Neural cell (in vitro differentiated cells): ENCODE measurements at regions not wholly inside any gene's neighbourhood (a gene's known extent, or its start where the extent isn't known, plus 50 kb on each side); places are given as distances from the start of the nearest gene placed in this dataset.

Experiments
- H2AFZ ChIP-seq: fragments of 200-600, 300-800 bp; sonication (generic), shearing (Covaris generic); 2 replicates; pipeline ENCODE4 v1.6.0; 2014; ENCODE audit warnings: low read depth, mild to moderate bottlenecking, antibody characterized with exemption, low read length, moderate library complexity
- H3F3A ChIP-seq: fragments of 200-600 bp; shearing (Covaris generic); 2 replicates; pipeline ENCODE4 v1.6.1; 2016; ENCODE audit warnings: mild to moderate bottlenecking, moderate library complexity, mixed read lengths, antibody characterized with exemption, low read length; ENCODE audit not compliant: insufficient read depth, poor library complexity, severe bottlenecking
- H3K27ac ChIP-seq: fragments of 200-600, 300-800 bp; sonication (generic), shearing (Covaris generic); 2 replicates; pipeline ENCODE4 v1.5.1; 2014; ENCODE audit warnings: mild to moderate bottlenecking, low read length, moderate library complexity
- H3K27me3 ChIP-seq: fragments of 300-800, 200-600 bp; sonication (generic), shearing (Covaris generic); 2 replicates; pipeline ENCODE4 v1.6.0; 2014; ENCODE audit warnings: mild to moderate bottlenecking, low read depth, low read length, moderate library complexity; ENCODE audit not compliant: insufficient read depth
- H3K36me3 ChIP-seq: fragments of 300-800, 200-600 bp; sonication (generic), shearing (Covaris generic); 2 replicates; pipeline ENCODE4 v1.5.1; 2014; ENCODE audit warnings: mild to moderate bottlenecking, antibody characterized with exemption, low read length, moderate library complexity; ENCODE audit not compliant: insufficient read depth
- H3K4me2 ChIP-seq: fragments of 300-800, 200-600 bp; sonication (generic), shearing (Covaris generic); 2 replicates; pipeline ENCODE4 v1.6.0; 2014; ENCODE audit warnings: mild to moderate bottlenecking, low read length
- H3K4me3 ChIP-seq: fragments of 300-800, 200-600 bp; sonication (generic), shearing (Covaris generic); 2 replicates; pipeline ENCODE4 v1.5.1; 2014; ENCODE audit warnings: mild to moderate bottlenecking, low read length, moderate library complexity
- H3K79me2 ChIP-seq: fragments of 200-600 bp; shearing (Covaris generic); replicated peaks from 2 replicates; pipeline ENCODE4 v1.6.0; 2014; ENCODE audit warnings: mild to moderate bottlenecking, low read length, moderate library complexity; ENCODE audit not compliant: insufficient read depth
- H3K9ac ChIP-seq: fragments of 300-800, 200-600 bp; sonication (generic), shearing (Covaris generic); 2 replicates; pipeline ENCODE4 v1.6.1; 2016; ENCODE audit warnings: mild to moderate bottlenecking, low read length, mixed read lengths
- H3K9me2 ChIP-seq: fragments of 200-600 bp; shearing (Covaris generic); 2 replicates; pipeline ENCODE4 v1.6.1; 2016; ENCODE audit warnings: mild to moderate bottlenecking, low read length, mixed read lengths; ENCODE audit not compliant: insufficient read depth
- H3K9me3 ChIP-seq: fragments of 200-600, 300-800 bp; sonication (generic), shearing (Covaris generic); 2 replicates; pipeline ENCODE4 v1.6.1; 2016; ENCODE audit warnings: mild to moderate bottlenecking, mixed run types, low read length, moderate library complexity, mixed read lengths
- H4K20me1 ChIP-seq: fragments of 200-600 bp; shearing (Covaris generic); 2 replicates; pipeline ENCODE4 v1.6.1; 2016; ENCODE audit warnings: mild to moderate bottlenecking, mixed run types; ENCODE audit not compliant: insufficient read depth
- EP300 ChIP-seq: fragments of 450-650 bp; conservative IDR thresholded peaks from 2 replicates; pipeline ENCODE4 v1.6.1; 2014; ENCODE audit warnings: antibody characterized with exemption, mild to moderate bottlenecking, moderate library complexity; ENCODE audit not compliant: poor library complexity, severe bottlenecking
- EZH2 ChIP-seq: fragments of 200-600, 300-800 bp; shearing (Covaris generic), sonication (generic); IDR thresholded peaks from 2 replicates; pipeline ENCODE4 v1.6.1; 2014; ENCODE audit warnings: antibody characterized with exemption, low read length, borderline replicate concordance, mild to moderate bottlenecking; ENCODE audit not compliant: insufficient read depth, poor library complexity, severe bottlenecking
- MXI1 ChIP-seq: fragments of 450-650 bp; conservative IDR thresholded peaks from 2 replicates; pipeline ENCODE4 v1.6.1; 2014; ENCODE audit warnings: antibody characterized with exemption, mild to moderate bottlenecking; ENCODE audit not compliant: poor library complexity, severe bottlenecking
- POLR2AphosphoS5 ChIP-seq: IDR thresholded peaks from 2 replicates; pipeline ENCODE4 v1.6.1; 2012
- RAD21 ChIP-seq: fragments of 450-650 bp; conservative IDR thresholded peaks from 2 replicates; pipeline ENCODE4 v1.6.1; 2014; ENCODE audit warnings: antibody characterized with exemption, mild to moderate bottlenecking, moderate library complexity
- REST ChIP-seq: IDR thresholded peaks from 2 replicates; pipeline ENCODE4 v1.6.1; 2012; ENCODE audit warnings: borderline replicate concordance
- SMC3 ChIP-seq: fragments of 450-650 bp; conservative IDR thresholded peaks from 2 replicates; pipeline ENCODE4 v1.6.1; 2014; ENCODE audit warnings: antibody characterized with exemption, mild to moderate bottlenecking, moderate library complexity; ENCODE audit not compliant: poor library complexity
- TAF1 ChIP-seq: IDR thresholded peaks from 2 replicates; pipeline ENCODE4 v1.6.1; 2012; ENCODE audit warnings: low read depth
- TF ChIP-seq, protein P1 (sequence below): fragments of 450-650 bp; IDR thresholded peaks from 2 replicates; pipeline ENCODE4 v1.5.1; 2014; ENCODE audit warnings: antibody characterized with exemption, mild to moderate bottlenecking, moderate library complexity; ENCODE audit not compliant: poor library complexity, severe bottlenecking

- H3K9me3 ChIP-seq = no peaks in the 10 kb centered on the region
- H3K27me3 ChIP-seq = no peaks in the 10 kb centered on the region
- H3K9ac ChIP-seq = no peak overlapping the region
- H3K4me2 ChIP-seq = no peak overlapping the region
- TF ChIP-seq RAD21 (no peak), TAF1 (no peak), MXI1 (no peak), REST (no peak), EP300 (no peak), POLR2AphosphoS5 (no peak), EZH2 (no peak), SMC3 (no peak)
- TF ChIP-seq, protein P1, sequence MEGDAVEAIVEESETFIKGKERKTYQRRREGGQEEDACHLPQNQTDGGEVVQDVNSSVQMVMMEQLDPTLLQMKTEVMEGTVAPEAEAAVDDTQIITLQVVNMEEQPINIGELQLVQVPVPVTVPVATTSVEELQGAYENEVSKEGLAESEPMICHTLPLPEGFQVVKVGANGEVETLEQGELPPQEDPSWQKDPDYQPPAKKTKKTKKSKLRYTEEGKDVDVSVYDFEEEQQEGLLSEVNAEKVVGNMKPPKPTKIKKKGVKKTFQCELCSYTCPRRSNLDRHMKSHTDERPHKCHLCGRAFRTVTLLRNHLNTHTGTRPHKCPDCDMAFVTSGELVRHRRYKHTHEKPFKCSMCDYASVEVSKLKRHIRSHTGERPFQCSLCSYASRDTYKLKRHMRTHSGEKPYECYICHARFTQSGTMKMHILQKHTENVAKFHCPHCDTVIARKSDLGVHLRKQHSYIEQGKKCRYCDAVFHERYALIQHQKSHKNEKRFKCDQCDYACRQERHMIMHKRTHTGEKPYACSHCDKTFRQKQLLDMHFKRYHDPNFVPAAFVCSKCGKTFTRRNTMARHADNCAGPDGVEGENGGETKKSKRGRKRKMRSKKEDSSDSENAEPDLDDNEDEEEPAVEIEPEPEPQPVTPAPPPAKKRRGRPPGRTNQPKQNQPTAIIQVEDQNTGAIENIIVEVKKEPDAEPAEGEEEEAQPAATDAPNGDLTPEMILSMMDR = no peak
- H3K9me2 ChIP-seq = no peaks in the 10 kb centered on the region
- no peak overlapping the region for H3K27ac ChIP-seq
- H2AFZ ChIP-seq = no peak overlapping the region
- H3K4me3 ChIP-seq = no peak overlapping the region
- H3F3A ChIP-seq = no peaks in the 10 kb centered on the region
- H3K79me2 ChIP-seq = no peaks in the 10 kb centered on the region
- no peaks in the 10 kb centered on the region for H4K20me1 ChIP-seq
- H3K36me3 ChIP-seq = no peaks in the 10 kb centered on the region
Measured at GRCh38 chrX:6981718-6982406, 165.7 kb upstream of the STS start.

DNA sequence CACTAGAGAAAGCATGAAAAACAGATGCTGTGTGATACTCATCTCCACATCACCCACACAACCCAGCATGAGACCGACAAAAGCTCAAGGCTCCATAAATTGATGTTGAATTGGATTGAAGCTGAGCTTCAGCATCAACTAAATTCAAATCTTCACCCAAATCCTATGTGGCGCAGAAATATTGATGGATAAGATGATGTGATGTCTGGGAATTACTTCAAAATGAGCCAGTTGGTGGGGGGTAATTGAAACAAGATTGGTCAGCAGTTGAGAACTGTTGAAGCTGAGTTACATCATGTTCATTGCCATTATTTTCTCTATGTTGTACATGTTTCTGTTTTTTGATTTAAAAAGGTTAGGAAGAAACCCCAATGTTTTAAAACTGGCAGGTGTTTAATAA lies 166.5 kb upstream of the STS start:
- Histone ChIP-seq H3K79me2 (no peaks in the 10 kb centered on the region), H2AFZ (no peak overlapping the region), H3K9me2 (no peaks in the 10 kb centered on the region), H3K27ac (no peak overlapping the region), H3K9ac (no peak overlapping the region), H4K20me1 (no peaks in the 10 kb centered on the region), H3K36me3 (no peaks in the 10 kb centered on the region), H3K9me3 (no peaks in the 10 kb centered on the region), H3K4me2 (no peak overlapping the region), H3F3A (no peaks in the 10 kb centered on the region), H3K4me3 (no peak overlapping the region), H3K27me3 (no peaks in the 10 kb centered on the region)
- TF ChIP-seq RAD21 = no peak

GRCh38 chrX:6968231-6968630 lies 179.3 kb upstream of the STS start:
- no peaks in the 10 kb centered on the region for H3K9me3 ChIP-seq
- no peaks in the 10 kb centered on the region for H3K9me2 ChIP-seq
- no peaks in the 10 kb centered on the region for H3K27me3 ChIP-seq
- TF ChIP-seq TAF1 = no peak
- no peak for TF ChIP-seq MXI1
- no peak for TF ChIP-seq RAD21
- TF ChIP-seq POLR2AphosphoS5 = no peak
- TF ChIP-seq REST = no peak
- no peak for TF ChIP-seq EZH2
- TF ChIP-seq, protein P1 = no peak
- TF ChIP-seq SMC3 = no peak
- no peak for TF ChIP-seq EP300
- no peak overlapping the region for H3K4me2 ChIP-seq
- H3K27ac ChIP-seq = no peak overlapping the region
- no peaks in the 10 kb centered on the region for H3K36me3 ChIP-seq
- no peaks in the 10 kb centered on the region for H3F3A ChIP-seq
- no peak overlapping the region for H3K9ac ChIP-seq
- no peak overlapping the region for H2AFZ ChIP-seq
- H4K20me1 ChIP-seq = no peaks in the 10 kb centered on the region
- no peaks in the 10 kb centered on the region for H3K79me2 ChIP-seq
- H3K4me3 ChIP-seq = no peak overlapping the region
